ENCODE measurements at regions not wholly inside any gene's neighbourhood (a gene's known extent, or its start where the extent isn't known, plus 50 kb on each side); places are given as distances from the start of the nearest gene placed in this dataset.
A peak's percentile ranks its signal among the peaks of the same experiment; 100 is the strongest.
"Not testable (repeated sequence)": the region's sequence is repeated elsewhere in the genome, so short reads cannot be mapped to it uniquely, and the experiment has no call there.

DNA sequence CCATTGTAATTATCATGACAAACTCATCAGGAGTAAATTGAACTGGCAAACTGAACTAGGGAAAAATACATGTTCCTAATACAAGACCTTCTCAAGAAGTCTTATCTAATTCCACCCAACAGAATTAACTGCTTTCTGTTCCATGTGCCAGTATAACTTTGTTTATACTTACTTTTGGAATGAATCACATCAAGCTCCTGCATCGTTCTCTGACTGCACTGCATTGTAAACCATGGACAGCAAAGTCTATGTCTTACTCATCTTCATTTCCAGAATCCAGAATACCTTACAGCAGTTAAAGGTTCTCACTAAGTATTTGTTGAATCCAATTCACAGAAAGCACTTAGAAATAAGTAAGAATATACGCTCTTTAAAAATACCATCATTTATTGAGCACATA lies 102.8 kb downstream of the PLK2 start:
- no peak for DNase-seq

DNA sequence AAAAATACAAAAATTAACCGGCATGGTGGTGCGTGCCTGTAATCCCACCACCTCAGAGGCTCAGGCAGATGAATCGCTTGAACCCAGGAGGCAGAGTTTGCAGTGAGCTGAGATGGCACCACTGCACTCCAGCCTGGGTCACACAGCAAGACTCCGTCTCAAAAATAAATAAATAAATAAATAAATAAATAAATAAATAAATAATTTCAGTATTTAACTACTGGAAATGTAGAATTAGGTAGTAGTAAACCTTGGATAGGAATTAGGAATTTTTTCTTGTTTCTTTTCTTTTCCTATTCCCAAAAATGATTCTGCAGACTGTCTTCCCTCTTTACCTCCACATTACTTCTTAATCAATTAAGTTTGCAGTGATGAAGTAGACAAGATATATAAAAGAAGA lies 103.2 kb downstream of the PLK2 start:
- DNase-seq = no peak

GRCh38 chr5:58354827-58355226 lies 105.1 kb downstream of the PLK2 start:
- no peak for DNase-seq

GRCh38 chr5:58353992-58354391 lies 105.9 kb downstream of the PLK2 start:
- DNase-seq = no peak

DNA sequence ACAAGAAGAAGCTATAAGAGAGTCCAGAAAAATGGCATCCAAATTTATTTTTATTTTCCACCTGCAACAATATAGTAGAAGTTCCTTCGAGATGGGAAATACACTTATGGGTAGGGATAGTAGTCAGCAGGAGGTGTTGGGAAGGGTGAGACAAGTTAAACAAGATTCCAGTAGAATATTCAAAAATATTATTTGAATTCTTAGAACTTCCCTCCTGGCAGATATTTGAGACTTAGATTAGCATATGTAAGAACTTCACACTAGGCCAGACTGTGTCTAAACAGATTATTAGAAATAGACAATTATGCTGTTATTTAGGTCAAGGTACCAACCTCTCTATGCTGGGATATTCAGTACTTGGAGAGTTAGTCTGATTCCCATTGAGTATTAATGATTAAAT lies 108.7 kb downstream of the PLK2 start:
- no peak for DNase-seq

- DNase-seq = no peak
Measured at GRCh38 chr5:58348996-58349728, 110.7 kb downstream of the PLK2 start.

DNA sequence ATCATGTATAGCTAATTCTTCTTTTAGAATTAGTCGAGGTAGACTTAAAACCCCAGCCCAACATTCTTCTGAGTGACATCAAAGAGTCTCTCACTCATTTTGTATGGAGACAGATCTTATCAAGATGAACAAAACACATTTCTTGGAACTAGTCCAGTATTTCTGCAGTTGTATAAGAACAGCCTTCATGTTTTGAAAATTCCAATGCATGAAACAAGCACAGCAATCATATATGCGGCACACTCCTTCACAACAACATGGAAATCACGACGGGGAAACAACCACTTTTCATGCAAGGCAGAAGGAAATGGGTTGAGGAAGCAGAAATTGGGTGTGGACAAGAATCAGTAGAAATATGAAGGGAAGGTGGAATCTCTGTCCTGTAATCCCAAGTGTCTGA lies 113.8 kb downstream of the PLK2 start:
- no peak for DNase-seq

DNA sequence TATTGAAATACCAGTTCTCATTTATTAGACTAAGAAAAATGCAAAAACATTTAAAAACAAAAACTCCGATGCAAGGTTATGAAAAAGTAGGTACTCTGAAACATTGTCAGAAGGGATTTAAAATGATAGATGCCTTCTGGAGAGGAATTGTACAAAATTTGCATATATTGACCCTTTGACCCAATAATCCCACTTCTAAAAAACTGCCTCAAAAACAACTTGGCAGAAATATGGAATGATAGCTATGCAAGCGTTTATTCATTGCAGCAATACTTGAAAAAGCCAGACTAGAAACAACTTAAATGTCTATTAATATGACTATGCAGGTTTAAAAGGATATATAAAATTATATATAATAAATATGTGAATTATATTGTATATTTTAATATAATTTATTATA lies 118.4 kb downstream of the PLK2 start:
- DNase-seq = no peak

- no peak for DNase-seq
Measured at GRCh38 chr5:58335518-58335917, 124.4 kb downstream of the PLK2 start.

DNA sequence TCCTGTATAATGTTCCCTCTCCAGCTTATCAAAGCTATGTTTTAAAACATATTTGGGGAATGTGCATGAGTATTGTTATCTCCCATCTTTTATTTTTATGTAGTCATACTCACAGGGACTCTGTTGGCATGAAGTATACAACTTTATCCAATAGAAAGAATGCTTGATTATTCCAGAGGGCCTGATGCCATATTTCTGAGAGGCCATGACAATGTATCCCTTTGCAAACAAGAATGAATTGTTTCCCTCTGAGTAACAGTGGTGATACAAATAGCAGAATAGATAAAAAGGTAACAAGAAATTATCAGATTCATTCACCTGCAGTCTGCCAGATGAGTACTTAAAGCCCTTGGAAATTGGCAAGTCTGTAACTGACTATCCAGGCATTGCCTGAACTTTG lies 125.9 kb downstream of the PLK2 start:
- no peak for DNase-seq

- no peak for DNase-seq
Measured at GRCh38 chr5:58330781-58331180, 129.1 kb downstream of the PLK2 start.

DNA sequence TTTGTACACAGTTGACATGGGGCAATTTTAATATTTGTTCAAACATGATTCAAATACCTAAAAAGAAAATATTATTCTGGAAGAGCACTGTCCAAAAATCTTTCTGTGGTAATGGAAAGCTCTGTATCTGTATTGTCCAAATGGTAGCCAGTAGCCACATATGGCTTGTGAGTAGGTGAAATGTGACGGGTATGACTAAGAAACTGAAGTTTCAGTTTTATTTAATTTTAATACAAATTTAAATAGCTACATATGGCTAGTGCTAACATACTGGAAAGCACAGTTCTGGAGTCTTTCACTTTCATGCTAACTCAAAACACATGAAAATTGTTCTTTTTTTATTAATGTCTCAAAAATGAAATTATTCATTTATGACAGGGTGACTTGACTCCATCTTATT lies 132.6 kb downstream of the PLK2 start:
- DNase-seq = no peak

DNA sequence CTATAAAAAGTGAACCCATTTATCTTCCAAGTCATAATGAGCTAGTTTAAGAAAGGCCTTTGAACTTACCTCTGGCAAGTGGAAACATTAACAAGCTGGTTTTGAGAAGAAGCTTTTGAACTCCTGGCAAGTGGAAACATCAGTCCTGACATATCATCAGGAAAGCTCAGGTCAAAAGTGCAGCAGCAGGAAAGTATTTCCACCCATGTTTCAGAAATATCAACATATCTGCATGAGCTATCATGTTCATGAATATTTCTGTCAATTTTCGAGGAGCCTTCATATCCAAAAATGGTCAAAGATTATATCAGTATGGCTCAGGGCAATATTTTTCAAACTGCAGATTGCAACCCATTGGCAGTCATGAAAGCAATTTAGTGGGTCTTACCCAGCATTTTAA lies 133.9 kb downstream of the PLK2 start:
- DNase-seq = no peak

DNA sequence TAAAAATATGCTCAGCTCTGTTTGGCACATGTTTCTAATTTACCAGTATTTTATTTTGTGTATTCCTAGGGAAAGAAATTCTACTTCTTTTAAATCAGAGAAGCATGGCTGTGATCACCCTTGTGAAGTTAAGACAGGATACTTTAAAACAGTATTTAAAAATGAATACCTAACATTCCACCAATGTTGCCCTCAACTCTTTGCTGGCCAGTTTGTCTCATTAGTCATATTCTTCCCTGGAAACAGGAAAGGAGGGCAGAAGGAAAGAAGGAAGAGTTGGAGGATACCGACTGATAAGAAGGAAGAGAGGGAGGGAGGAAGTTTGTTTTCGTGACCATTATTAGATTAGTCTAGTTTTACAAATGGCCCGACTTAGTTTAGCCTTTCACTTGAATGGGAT lies 137.4 kb downstream of the PLK2 start:
- DNase-seq = no peak

GRCh38 chr5:58318468-58318867 lies 141.4 kb downstream of the PLK2 start:
- DNase-seq = no peak

DNA sequence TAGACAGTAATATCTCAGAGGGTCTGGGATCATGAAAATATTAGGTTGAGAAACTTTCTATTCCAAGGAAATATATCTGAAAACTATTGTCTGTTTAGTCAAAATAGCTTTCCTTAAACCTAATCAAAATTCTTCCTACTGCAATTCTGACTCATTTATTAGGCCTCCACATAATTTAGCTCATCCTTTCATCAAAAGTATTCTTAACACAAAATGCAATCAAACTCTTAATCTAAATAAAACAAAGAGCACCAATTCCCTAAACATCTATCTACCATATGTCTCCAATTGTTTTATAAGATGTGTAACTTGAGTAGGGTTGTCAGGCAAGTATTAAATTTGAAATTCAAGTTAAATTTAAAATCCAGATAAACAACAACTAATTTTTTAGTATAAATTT lies 142.1 kb downstream of the PLK2 start:
- DNase-seq = no peak

- DNase-seq = peak; percentile 34
Measured at GRCh38 chr5:58317009-58317408, 142.9 kb downstream of the PLK2 start.

DNA sequence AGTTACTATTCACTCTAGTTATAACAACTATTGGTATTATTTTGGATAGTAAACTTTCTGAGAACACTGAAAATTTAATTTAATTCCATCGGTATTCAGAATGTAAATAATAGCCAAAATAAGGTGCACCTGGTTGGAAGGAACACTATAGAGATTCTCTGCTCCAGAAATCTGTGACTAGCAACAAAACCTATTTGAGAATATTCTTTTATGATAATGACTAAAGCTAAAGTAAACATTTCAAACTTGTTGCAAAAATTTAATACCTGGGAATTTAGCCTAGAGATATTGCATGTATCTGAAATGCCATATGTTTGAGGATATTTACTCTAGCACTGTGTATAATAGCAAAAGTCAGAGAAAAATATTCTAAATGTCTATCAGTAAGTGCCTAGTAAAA lies 144.1 kb downstream of the PLK2 start:
- DNase-seq = no peak

DNA sequence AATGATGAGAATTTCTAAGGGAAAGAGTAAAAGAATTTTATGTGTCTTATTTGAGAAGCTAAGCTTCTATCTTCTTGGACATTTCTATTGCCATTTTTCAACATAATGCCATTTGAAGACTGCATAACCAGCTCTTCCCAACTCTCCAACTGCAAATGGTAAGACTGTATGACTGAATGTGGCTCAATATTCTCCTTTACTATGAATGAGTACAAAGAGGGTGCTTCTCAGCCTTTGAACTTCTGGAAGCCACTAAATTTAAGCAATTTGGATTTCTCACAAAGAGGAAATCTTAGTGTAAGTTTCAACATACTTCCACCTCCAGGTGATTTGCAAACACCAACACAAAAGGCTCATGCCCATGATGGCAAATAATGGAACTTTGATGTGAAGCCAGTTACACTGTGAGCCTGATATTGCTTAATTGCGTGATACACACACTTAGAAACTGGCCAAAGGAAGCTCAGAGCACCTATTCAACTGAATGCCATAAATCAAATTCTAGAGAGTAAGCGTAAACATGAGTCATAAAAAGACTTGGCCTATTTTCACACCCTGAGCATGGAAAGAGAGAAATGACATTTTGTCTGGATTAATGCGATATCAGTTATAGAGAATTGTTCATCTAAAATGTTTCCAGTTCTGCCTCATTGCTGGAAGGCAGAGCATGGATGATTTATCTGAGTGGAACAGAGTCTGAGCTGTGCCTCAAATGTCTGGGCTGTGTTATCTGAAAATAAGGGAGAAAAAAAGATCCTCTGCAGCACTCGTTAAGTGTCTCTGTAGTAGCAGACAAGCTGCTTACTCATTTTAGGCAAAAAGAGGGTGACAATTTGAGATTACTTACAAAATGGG lies 145.3 kb downstream of the PLK2 start:
- no peak for DNase-seq

DNA sequence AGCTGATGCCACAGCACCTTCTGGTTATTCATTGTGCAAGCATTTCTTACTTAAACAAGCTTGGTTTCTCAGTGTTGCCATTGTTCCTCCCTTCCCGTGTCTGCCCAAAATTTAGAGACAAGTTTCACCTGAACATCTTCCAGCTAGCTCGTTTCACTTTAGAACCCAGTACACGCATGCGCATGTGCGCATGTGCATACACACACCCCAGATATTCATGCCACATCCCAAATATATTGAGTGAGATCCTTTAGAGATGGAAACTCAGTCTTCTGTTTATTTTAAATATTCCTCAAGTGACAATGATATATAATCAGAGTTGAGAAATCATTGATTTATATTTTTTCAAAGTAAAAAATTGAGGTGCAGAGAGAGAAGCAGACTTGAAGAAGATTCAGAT lies 147.6 kb downstream of the PLK2 start:
- no peak for DNase-seq

GRCh38 chr5:58311526-58311925 lies 148.4 kb downstream of the PLK2 start:
- no peak for DNase-seq

- DNase-seq = not testable (repeated sequence)
Measured at GRCh38 chr5:58308384-58308783, 151.5 kb downstream of the PLK2 start.

- DNase-seq = no peak
Measured at GRCh38 chr5:58300346-58300895, 159.5 kb downstream of the PLK2 start.

GRCh38 chr5:58299256-58299655 lies 160.6 kb downstream of the PLK2 start:
- DNase-seq = no peak
